GDM1 (cell line): ENCODE measurements at regions not wholly inside any gene's neighbourhood (a gene's known extent, or its start where the extent isn't known, plus 50 kb on each side); places are given as distances from the start of the nearest gene placed in this dataset.
"Not testable (repeated sequence)": the region's sequence is repeated elsewhere in the genome, so short reads cannot be mapped to it uniquely, and the experiment has no call there.

Experiments
- DNase-seq: peaks from one replicate; lab custom pipeline; 2025; lab: John Stamatoyannopoulos, UW

DNA sequence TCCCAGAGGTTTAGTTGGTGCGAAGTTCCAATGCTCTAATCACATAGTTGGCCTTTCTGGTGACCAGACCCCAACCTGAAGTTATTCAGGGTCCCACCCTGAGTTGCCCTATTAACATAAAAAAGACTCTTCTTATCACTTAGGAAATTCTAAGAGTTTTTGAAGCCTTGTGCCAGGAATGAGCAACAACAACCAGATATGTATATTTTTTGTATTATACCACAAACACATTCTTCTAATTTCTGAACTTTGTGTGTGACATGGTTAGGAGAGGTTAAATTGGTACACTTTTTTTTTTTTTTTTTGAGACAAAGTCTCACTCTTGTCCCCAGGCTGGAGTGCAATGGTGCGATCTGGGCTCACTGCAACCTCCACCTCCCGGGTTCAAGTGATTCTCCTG is 320.4 kb upstream of the PDE3A start:
- DNase-seq: no peak

DNA sequence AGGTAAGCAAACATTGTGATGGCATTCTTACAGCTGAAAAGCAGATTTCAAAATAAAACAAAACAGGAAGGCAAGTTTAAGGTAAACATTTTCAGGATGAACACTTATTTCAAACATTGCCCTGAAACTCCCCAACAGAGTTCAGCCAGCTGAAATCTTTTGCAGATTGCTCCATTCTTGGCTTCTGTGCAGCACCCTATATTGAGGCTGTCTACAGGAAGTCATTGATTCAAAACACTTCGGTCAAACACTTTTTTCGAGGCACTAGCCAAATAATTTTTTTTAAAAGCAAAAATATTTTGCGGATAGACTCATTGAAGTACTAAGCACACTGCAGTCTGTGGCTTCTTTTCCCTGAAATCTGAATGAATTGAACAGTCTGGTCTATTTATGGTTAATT is 318.1 kb upstream of the PDE3A start:
- no peak for DNase-seq

DNA sequence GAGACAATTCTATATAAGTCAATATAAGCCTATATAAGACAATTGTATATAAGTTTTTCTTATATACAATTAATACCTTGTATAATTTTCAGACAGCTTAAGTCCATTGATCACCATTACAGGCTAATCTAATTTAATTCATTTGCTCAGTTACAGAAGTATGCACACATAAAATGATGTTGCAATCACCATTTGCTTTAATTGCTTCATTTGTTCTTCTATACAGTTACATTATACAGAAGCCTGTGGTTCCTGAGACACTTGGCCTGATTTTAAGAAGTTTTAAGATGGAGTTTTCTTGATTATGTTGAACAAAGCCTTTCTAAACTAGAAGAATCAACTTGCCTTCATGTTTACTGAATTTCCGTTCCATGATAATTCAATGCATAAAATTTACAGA is 314.6 kb upstream of the PDE3A start:
- no peak for DNase-seq

- DNase-seq: no peak
Observed at GRCh38 chr12:20055856-20056255, 312.5 kb upstream of the PDE3A start.

- no peak for DNase-seq
Observed at GRCh38 chr12:20057398-20057797, 310.9 kb upstream of the PDE3A start.

DNA sequence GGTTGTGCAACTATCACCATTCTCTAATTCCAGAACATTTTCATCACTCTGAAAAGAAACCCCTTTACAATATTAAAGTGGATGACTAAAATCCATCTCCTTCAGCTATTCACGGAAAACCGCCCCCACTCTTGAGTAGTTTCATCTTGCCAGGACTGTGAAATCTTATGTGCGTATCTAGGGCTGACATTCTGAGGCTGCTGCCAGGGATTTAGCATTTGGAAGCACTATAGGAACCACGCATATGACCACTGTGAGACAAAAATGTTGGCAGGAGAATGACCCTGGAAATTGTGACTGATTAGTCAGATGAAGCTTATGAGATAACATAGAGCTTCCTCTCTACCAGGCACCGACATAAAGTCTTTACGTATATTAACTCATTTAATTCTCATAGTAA is 305.2 kb upstream of the PDE3A start:
- DNase-seq: no peak

- DNase-seq: no peak
Observed at GRCh38 chr12:20077618-20078017, 290.7 kb upstream of the PDE3A start.

- no peak for DNase-seq
Observed at GRCh38 chr12:20089077-20089476, 279.3 kb upstream of the PDE3A start.

- not testable (repeated sequence) for DNase-seq
Observed at GRCh38 chr12:20093190-20093810, 275.0 kb upstream of the PDE3A start.

- DNase-seq: no peak
Observed at GRCh38 chr12:20096430-20096829, 271.9 kb upstream of the PDE3A start.

DNA sequence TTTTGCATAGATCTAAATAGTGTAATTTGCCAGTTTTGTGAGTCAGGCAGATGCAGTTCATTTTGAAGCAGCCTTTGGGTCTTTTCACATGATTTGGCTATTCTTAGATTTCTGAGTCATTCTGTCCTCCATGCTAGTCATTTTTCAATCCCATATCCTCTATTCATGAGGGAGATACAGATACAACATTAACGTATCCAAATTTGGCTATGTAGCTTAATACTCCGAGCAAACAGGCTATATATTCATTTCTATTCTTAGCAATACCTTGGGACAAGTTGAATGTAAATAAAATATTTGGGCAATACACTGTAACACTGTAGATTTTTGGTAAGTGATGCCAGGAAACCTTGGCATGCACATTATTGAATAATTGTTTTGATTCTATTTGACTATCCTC is 270.7 kb upstream of the PDE3A start:
- DNase-seq: no peak

DNA sequence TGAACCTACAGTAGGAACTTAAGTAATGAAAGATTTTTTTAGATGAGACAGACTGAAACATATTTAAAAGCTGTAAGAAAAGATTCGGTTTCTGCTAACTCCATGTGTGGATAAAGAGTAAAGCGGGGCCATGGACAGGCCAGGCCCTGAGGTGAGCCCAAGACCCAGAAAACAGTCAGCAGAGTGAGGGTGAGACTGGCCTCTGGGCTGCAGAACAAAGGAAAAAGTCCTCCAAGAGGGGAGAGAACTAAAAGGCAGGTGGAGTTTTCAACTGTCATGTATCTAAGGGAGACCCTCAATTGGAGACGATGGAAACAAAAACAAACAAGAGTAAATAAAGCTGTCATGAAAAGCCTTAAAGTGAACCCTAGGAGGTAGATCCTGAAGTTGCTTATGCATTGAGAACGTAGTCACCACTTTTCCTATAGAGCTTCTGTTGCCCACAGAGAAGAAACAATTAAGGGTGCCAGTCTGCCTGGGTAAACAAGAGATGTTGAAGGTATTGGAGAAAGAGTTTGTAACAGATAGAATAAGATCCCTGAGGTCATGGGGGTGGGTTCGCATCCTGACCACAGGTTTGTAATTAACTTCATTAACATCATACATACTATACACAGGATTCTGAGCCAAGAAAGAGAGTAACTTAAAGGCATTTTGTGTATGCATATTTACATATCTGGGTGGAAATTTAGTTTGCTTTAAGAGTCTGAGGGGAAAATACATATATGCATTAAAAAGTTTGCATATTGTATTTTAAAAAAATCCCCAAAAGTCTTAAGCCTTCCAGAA is 268.7 kb upstream of the PDE3A start:
- DNase-seq: no peak

DNA sequence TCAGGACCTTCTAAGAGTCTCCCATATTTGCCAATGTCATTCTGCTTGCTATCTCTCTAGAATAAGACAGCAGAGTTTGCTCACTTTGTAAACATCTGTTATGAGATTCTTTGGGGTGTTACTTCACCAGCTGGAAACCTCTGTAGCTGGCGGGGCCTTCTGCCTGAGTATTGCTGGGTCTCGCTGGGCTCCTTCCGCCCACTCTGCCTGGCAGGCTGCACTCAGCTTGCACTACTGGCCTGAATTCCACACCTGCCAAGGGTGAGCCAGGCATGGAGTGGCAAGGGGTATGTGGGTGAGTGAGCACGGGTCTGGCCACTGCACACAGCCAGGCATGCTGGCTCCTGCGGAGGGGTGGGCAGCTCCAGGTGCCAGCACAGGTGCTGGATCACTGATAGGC is 267.3 kb upstream of the PDE3A start:
- DNase-seq: no peak

GRCh38 chr12:20105943-20106342 is 262.4 kb upstream of the PDE3A start:
- DNase-seq: no peak

- no peak for DNase-seq
Observed at GRCh38 chr12:20109676-20110075, 258.7 kb upstream of the PDE3A start.

DNA sequence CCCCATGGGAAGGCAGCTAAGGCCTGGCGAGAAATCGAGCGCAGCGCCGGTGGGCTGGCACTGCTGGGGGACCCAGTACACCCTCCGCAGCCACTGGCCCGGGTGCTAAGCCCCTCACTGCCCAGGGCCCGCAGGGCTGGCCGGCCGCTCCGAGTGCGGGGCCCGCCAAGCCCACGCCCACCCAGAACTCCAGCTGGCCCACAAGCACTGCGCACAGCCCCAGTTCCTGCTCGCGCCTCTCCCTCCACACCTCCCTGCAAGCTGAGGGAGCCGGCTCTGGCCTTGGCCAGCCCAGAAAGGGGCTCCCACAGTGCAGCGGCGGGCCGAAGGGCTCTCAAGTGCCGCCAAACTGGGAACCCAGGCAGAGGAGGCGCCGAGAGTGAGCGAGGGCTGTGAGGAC is 253.0 kb upstream of the PDE3A start:
- not testable (repeated sequence) for DNase-seq

- no peak for DNase-seq
Observed at GRCh38 chr12:20119596-20120402, 248.5 kb upstream of the PDE3A start.

- DNase-seq: no peak
Observed at GRCh38 chr12:20120403-20120725, 248.0 kb upstream of the PDE3A start.

DNA sequence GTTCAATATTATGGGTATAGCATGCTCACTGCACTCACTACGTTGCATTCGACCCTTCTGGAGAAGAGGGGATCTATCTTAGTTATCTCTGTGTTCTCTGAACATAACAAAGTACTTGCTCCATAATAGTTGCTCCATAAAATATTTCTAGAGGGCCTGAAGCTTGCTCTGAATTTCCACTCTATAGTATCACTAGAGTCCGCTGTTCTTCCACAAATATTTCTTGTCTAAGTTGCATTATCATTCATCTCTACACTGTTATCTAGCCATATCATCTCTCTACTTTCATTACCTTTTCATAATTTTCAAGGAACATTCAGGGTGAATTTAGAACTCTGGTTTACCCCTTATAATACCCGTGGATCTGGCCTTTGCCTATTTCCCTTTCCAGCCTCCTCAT is 246.1 kb upstream of the PDE3A start:
- DNase-seq: no peak

DNA sequence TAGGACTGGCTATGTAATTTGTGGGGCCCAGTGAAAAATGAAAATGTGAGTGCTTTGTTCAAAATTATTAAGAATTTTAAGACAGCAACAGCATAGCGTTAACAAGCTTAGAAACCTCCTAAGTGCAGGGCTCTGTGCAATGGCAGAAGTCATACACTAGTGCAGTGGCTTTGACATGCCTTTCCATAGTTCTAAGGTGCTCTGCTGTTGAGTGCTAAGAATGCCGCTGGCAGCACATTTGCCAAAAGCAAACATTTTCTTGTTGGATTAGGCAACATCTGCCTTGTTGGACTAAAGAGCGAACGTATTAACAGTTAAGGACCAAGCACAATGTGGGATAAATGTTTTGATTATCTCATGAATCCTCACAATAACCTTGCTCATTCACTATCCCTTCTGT is 244.9 kb upstream of the PDE3A start:
- DNase-seq: no peak

DNA sequence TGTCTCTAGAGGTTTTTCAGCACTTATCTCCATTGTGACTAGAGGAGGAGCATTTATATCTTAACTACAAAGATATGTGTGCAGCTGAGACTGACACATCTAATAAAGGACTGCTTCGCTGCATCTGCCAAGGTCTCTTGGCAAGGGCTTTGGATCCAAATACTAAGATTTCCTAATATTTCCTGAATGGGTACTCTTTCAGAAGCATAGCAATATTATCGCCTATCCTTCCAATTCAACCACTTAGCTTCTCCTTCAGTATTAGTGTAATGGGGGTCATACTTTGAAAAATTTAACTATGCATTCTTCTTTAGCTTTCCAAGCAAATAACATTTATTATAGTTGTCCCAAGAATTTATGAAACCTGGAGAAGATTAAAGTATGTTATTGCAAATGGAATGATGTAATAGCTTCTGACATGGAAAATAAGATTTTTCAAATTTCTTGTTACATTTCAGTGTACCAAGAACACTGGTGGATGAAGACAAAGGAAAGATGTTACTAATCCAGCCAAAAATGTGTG is 243.0 kb upstream of the PDE3A start:
- DNase-seq: no peak

- DNase-seq: no peak
Observed at GRCh38 chr12:20126601-20127000, 241.7 kb upstream of the PDE3A start.

DNA sequence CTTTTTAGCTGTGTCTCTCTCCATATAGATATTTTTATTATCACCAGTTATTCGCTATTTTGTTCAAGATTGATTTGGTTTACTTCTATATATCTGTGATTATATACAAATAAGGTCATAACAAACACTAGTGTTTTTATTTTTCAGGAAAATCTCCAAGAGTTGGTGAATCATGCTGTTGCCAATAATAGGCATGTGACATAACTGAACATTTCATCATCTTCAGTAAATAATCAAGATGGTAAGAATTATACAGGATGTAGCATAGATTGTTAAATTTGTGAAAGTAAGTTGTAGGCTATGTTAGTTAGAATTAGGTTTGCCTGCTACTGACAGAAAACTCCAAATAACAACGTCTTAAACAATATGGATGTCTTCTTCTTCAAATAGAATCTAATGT is 240.9 kb upstream of the PDE3A start:
- no peak for DNase-seq
